Right renal cortex interstitium (tissue), 3 donors: ENCODE measurements at regions not wholly inside any gene's neighbourhood (a gene's known extent, or its start where the extent isn't known, plus 50 kb on each side); places are given as distances from the start of the nearest gene placed in this dataset.

Experiments
- DNase-seq, 3 donors: peaks; one replicate each; pipeline ENCODE4 v3.0.0-alpha.2; 2013; ENCODE audit warnings: low read depth in 3 of 3, low spot score in 2 of 3

DNA sequence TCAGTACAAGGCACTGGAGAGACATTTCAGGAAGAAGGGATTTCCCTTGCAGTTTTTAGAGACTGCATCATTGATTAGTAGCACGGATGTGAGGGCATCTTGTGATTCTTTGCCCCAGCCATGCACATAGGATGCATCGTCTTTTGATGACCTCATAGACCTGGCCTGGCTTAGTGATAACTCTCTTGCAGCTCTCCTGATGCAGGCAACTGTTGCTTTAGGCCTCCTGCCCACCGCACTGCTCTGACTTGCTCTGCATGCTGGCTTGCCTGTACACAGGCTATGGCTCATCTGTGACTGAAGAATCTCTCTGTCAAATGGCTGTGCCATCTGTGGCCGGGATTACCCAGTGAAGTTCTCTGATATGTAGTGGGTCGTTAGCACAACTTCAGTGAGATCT, 207.7 kb upstream of the PTCHD4 start:
- no peak for DNase-seq

GRCh38 chr6:48315915-48316314, 204.9 kb upstream of the PTCHD4 start:
- no peak for DNase-seq

DNA sequence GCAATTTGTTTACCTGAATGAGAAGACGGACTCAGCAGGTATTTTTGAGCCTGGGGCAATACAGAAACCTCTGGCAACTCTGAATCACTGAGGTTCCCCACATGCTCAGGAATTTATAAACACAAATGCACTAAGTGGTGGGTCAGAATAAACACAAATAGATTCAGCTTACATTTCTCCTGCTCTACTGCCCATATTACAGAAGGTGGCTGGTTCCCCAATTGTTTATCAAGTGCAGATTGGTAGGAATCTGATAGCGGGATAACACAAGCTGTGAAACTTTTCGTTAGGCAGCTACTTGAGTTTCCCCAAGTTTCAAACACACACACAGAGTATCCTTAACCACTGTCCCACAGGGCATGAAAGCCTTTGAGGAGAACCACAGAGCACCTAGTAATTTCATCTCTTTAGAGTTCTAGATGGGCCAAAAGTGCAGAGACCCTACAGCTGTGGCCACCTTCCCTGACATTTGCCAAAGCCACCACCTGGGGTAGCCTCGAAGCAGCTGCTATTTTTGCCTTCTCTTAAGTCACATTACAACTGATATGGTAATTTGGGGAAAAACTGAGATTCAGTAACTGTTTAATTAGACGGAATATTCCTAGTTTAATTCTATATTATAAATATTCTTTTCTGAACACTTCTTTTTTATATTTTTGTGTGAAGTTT, 204.2 kb upstream of the PTCHD4 start:
- DNase-seq, result no peak

GRCh38 chr6:48311301-48311700, 200.3 kb upstream of the PTCHD4 start:
- DNase-seq, result no peak

DNA sequence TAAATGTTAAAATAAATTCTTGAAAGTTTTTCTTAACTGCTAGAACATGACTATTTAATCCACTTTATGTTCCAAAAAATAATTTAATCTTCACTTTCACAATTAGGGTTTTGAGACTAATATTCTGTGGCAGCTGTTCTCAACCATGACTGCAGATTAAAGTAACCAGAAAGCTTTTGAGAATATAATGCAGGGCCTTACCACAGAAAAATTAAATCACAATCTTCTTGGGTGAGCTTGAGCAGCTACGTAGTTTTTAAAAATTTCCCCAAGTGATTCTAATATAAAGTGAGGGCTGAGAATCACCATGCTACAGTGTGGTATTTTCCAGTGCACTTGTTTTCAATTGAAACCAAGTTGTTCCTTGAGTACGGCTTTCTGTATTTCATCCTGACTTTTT, 196.6 kb upstream of the PTCHD4 start:
- no peak for DNase-seq

GRCh38 chr6:48290595-48290994, 179.6 kb upstream of the PTCHD4 start:
- DNase-seq, result no peak

DNA sequence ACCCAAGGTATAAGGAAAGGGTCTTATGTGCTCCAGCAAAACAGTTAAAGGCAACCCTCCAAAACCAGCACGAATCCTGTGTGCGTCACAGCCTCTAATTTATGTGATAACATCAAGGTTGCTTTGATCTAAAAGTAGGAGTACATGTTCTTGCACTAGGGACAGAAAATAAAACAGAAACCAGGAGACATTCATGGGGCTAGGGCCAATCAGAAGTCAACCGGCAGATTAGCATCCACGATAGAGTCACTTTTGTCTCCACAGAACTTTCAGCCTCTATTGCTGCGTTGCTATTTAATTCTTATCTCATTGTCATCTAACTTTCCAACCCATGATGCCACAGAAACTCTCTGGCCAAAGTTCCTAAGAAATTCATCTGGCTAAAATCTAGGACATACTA, 178.8 kb upstream of the PTCHD4 start:
- DNase-seq, result no peak

GRCh38 chr6:48281217-48281616, 170.2 kb upstream of the PTCHD4 start:
- no peak for DNase-seq

- no peak for DNase-seq
Observed at GRCh38 chr6:48280035-48280620, 169.1 kb upstream of the PTCHD4 start.

DNA sequence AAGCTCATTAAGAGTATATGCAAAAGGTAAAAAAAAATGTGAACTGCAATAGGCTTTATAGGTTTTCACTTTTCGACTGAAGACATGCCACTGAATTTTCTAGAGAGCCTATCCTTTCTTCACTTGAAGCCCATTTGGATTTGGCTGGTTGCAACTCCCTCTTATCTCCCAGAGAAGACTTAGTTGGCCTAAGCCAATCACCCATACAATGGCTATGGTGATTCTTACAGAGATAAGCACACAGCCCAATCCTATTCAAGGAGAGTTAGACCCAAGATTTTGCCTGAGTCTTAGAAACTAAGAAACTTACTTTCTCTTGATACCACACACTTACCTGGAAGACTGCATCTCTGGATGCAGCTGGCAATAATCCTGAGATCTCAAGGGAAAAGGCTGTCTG, 167.3 kb upstream of the PTCHD4 start:
- no peak for DNase-seq

DNA sequence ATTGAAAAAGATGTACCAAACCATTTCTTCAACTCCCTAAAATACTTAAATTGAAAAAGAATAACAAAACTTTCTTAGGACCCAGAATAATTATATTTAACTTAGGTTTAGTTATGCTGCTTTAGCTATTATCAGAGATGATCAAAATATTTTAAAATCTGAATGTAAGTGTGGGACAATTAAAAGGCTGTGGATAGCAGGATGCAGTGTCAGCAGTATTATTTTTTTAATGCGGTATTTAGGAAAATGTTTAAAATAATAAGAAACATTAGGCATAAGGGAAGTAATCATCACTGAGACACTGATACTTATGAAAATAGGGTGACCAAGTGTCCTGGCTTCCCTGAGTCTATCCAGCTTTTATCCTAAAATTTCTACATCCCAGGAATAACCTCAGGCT, 161.5 kb upstream of the PTCHD4 start:
- no peak for DNase-seq

GRCh38 chr6:48255094-48255493, 144.1 kb upstream of the PTCHD4 start:
- DNase-seq, result no peak

DNA sequence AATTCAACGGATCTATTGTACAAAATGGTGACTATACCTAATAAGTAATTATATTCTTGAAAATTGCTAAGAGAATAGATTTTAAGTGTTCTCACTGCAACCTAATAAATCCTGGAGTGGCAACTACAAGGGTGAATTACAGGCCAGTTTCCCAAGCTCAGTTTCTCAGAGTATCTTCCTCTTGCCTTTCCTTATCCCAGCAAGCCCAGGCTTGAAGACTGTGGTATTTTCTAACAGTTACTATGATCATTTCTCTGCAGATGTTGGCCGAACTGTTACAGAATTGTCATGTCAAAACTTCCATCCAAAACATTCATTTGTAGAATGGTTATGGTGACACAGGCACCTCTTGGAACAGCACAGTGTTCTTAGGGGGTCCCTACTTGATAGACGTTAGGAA, 138.1 kb upstream of the PTCHD4 start:
- no peak for DNase-seq

DNA sequence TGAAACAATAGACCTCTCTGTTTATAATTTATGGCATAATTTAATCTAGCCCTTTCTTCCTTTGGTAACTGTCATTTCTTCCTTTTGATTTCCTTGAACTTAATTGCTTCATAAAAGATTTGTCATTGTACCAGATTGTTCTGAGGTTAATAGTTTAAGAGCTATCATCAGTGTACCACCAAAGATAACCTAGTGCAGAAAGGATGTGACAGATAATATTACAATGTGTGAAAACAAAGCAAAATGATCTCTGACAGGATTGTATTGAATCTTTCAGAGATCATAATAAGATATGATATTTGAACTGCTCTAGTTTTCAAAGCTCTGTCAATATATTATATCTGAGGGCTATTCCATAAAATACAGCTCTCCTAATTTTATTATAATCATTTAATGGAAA, 132.1 kb upstream of the PTCHD4 start:
- no peak for DNase-seq

DNA sequence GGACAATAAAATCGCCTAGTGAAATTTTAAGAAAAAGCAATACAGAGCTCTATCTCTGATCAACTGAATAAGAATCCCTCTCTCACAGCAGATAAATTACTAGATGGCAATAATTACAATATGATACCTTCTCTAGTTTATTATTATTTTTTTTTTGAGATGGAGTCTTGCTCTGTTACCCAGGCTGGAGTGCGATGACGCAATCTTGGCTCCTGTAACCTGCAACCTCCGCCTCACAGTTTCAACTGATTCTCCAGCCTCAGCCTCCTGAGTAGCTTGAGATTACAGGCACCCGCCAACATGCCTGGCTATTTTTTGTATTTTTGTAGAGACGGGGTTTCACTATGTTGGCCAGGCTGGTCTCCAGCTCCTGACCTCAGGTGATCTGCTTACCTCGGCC, 129.3 kb upstream of the PTCHD4 start:
- no peak for DNase-seq

- DNase-seq, result no peak
Observed at GRCh38 chr6:48236375-48236774, 125.4 kb upstream of the PTCHD4 start.

DNA sequence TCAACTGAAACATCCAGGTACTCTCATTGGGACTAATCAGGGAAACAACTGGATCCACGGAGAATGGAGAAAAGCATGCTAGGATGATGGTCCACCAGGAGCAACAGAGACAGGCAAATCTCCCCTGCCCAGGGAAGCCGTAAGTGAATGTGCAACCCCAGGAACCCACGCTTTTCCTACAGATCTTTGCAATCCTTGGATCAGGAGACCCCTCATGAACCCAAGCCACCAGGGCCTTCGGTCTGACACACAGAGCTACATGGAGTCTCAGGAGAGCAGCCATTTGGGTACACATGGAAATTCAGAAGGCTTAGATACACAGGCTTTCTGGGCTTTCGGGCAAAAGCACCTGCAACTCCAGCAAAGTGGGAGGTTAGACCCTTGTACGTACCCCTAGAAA, 122.1 kb upstream of the PTCHD4 start:
- DNase-seq, result no peak

DNA sequence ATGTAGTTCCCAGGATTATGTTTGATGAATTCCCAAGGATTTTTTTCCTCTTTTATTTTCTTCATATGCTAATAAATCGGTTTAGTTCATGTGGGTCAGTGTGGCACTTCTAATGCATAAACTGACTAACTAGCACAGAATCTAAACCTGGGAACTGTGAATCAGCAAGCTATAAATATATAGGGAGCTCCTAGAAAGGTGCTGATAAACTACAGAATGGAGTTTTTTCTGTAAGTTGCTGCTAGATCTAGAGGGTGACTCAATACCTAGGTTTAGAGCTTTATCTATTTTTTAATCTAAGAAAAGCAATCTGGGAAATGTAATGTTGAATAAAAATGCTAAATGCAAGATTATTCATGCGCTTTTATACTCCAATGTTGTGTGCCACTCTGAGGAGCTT, 118.8 kb upstream of the PTCHD4 start:
- no peak for DNase-seq

- no peak for DNase-seq
Observed at GRCh38 chr6:48222241-48222640, 111.2 kb upstream of the PTCHD4 start.

DNA sequence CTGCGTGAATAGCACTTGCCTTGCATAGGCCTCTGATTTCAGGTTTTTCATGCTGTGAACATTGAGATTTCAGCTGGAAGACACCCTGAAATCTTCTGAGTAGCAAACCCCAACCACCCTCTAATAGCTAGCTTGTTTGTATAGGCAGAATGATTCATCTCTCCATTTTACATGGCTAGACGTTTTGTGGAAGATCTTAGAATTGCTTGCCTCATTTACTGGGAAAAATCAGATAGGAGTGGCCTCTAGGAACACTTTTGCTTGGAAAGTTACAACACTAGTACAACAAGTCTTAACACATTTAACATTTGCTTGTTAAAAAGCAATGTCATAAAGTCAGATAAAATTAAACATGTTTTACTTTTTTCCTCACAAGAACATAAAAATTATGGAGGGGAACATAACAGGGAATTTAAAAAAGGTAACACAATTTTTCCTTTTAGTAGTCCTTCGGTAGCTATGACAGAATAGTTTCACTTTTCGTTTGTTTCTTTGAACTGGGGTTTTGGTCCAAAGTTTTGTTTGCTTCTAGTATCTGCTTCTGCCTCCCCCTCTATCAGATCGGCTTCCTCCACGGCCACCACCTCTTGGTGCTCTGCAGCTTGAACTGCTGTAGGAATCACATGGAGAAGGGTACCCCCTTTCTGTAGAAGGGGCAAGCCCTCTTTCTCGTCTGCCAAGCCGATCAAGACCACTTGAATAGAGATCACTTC, 102.2 kb upstream of the PTCHD4 start:
- DNase-seq, result no peak

DNA sequence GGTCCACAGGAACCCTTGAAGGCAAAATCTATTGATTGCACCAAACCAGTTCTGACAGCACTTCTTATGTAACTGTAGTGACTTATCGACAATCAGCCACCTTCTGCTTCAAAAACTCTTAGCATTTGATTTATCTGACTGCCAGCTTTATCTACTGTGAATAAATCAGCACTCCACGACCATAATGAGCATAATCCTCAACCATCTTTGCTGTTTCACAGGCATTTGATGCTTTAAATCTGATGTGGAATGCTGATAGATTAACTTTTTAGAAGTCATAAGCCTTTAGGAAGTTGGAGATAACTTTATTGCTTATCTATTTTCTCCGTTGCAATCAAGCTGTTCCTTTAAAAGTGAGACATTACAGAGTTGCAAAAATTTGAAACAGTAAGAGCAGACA, 101.5 kb upstream of the PTCHD4 start:
- no peak for DNase-seq

DNA sequence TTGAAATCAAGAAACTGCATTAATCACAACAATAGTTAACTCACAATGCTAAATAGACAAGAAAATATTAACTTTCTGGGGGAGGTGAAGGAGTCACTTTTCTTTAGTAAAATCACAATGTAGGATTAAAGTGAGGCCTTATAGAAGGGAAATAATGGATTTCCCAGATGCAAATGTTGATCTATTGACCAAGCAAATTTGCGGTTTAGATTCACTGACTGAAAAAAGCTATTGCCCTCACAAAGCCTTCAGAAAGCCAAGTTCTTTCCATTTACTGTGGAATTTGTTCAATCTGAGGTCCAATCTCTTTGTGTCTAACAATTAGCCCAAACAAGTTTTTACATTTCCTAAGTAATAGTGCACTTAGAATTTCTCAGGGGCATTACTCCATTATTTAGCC, 95.1 kb upstream of the PTCHD4 start:
- no peak for DNase-seq
